Endothelial cell of umbilical vein (primary cell): ENCODE measurements at regions not wholly inside any gene's neighbourhood (a gene's known extent, or its start where the extent isn't known, plus 50 kb on each side); places are given as distances from the start of the nearest gene placed in this dataset.

Experiments used
- BruUV-seq: library from RNA; stranded (reverse); fragments of 400-500 nt; replicated peaks from 2 replicates; lab custom pipeline; 2021; lab: Mats Ljungman, UMichigan
- CTCF ChIA-PET: fragments of 300-600, 350-600 bp; sonication (Branson Sonifier 250); formaldehyde crosslinking; loops from one replicate; lab custom pipeline; 2021; ENCODE audit warnings: antibody characterized with exemption, inconsistent platforms; lab: Charles Lee
- POLR2A ChIA-PET: fragments of 300-600, 350-600 bp; sonication (Branson Sonifier 250); formaldehyde crosslinking; loops from one replicate; lab custom pipeline; 2021; ENCODE audit warnings: antibody characterized with exemption, inconsistent platforms; lab: Charles Lee
- DNase-seq: peaks from one replicate; pipeline ENCODE4 v3.0.0-alpha.2; 2011; ENCODE audit warnings: low read depth, low spot score
- FAIRE-seq: peaks from 2 replicates; lab custom pipeline; 2011; peaks lifted over from hg19 to GRCh38; lab: Jason Lieb, UNC
- H2AFZ ChIP-seq: 2 replicates; pipeline ENCODE4 v1.6.0; 2012; ENCODE audit warnings: low read depth, low read length, control low read depth, inconsistent platforms
- H3K27ac ChIP-seq: 2 replicates; pipeline ENCODE4 v1.5.1; 2011; ENCODE audit warnings: low read depth, mild to moderate bottlenecking, control low read depth, low read length, moderate library complexity; ENCODE audit not compliant: insufficient read depth
- H3K27me3 ChIP-seq, 2 experiments: 2 replicates each; pipeline versions ENCODE4 v1.6.0 to v1.6.1; 2011; ENCODE audit warnings: low read length in 2 of 2, mixed read lengths in 1 of 2; ENCODE audit not compliant: control insufficient read depth in 2 of 2, insufficient read depth in 2 of 2
- H3K36me3 ChIP-seq, 2 experiments: 2 replicates in 1 of 2; 3 replicates in 1 of 2; pipeline ENCODE4 v1.5.1; 2011; ENCODE audit warnings: low read length in 2 of 2, mild to moderate bottlenecking in 1 of 2, moderate library complexity in 1 of 2; ENCODE audit not compliant: control insufficient read depth in 2 of 2, insufficient read depth in 2 of 2; ENCODE audit errors: extremely low read depth in 1 of 2
- H3K4me1 ChIP-seq: 3 replicates; pipeline ENCODE4 v1.5.1; 2011; ENCODE audit warnings: mild to moderate bottlenecking, low read length; ENCODE audit not compliant: control insufficient read depth, insufficient read depth; ENCODE audit errors: extremely low read depth
- H3K4me2 ChIP-seq: 2 replicates; pipeline ENCODE4 v1.6.1; 2011; ENCODE audit warnings: low read length, control low read depth, mixed read lengths; ENCODE audit not compliant: insufficient read depth
- H3K4me3 ChIP-seq, 3 experiments: fragments of 200-600 bp in 1 of 3; sonication (generic), shearing (Covaris generic) in 1 of 3; replicated peaks in 1 of 3; 2 replicates each; pipeline ENCODE4 v1.5.1; 2011 to 2016; ENCODE audit warnings: control low read depth in 3 of 3, low read length in 3 of 3, mild to moderate bottlenecking in 2 of 3, inconsistent platforms in 1 of 3, low read depth in 1 of 3, moderate library complexity in 1 of 3; ENCODE audit not compliant: insufficient read depth in 1 of 3
- H3K79me2 ChIP-seq: 2 replicates; pipeline ENCODE4 v1.6.0; 2012; ENCODE audit warnings: low read length, inconsistent platforms; ENCODE audit not compliant: control insufficient read depth, insufficient read depth
- H3K9ac ChIP-seq: replicated peaks from 2 replicates; pipeline ENCODE3; 2011; ENCODE audit warnings: low read length, control low read depth; ENCODE audit not compliant: insufficient read depth; ENCODE audit errors: extremely low read depth
- H3K9me1 ChIP-seq: replicated peaks from 3 replicates; pipeline ENCODE4 v1.6.0; 2011; ENCODE audit warnings: mild to moderate bottlenecking, low read length; ENCODE audit not compliant: control insufficient read depth, insufficient read depth; ENCODE audit errors: extremely low read depth
- H3K9me3 ChIP-seq: replicated peaks from 2 replicates; pipeline ENCODE4 v1.5.1; 2012; ENCODE audit warnings: low read length, inconsistent platforms; ENCODE audit not compliant: control insufficient read depth, insufficient read depth
- H4K20me1 ChIP-seq: replicated peaks from 2 replicates; pipeline ENCODE3; 2011; ENCODE audit warnings: mild to moderate bottlenecking, low read length; ENCODE audit not compliant: control insufficient read depth, insufficient read depth; ENCODE audit errors: extremely low read depth
- EZH2 ChIP-seq: IDR thresholded peaks from 2 replicates; pipeline ENCODE4 v1.6.1; 2012; ENCODE audit warnings: borderline replicate concordance, low read depth, mild to moderate bottlenecking, moderate library complexity, low read length, inconsistent platforms; ENCODE audit not compliant: severe bottlenecking
- FOS ChIP-seq: IDR thresholded peaks from 2 replicates; pipeline ENCODE4 v1.6.1; 2011; ENCODE audit warnings: mild to moderate bottlenecking, low read length, moderate library complexity, borderline replicate concordance; ENCODE audit not compliant: insufficient read depth
- GATA2 ChIP-seq: IDR thresholded peaks from 2 replicates; pipeline ENCODE4 v1.7.0; 2011; ENCODE audit warnings: low read depth, mild to moderate bottlenecking, moderate library complexity, mixed read lengths, low read length; ENCODE audit not compliant: insufficient read length, insufficient read depth
- JUN ChIP-seq: IDR thresholded peaks from 2 replicates; pipeline ENCODE4 v1.6.1; 2011; ENCODE audit warnings: borderline replicate concordance, low read depth; ENCODE audit not compliant: insufficient read length, insufficient read depth
- MAX ChIP-seq: IDR thresholded peaks from 2 replicates; pipeline ENCODE4 v1.6.1; 2011; ENCODE audit not compliant: insufficient read depth, insufficient read length
- MYC ChIP-seq: IDR thresholded peaks from one replicate; pipeline ENCODE4 v1.6.1; 2011; ENCODE audit warnings: mild to moderate bottlenecking, low read depth, low read length
- POLR2A ChIP-seq: IDR thresholded peaks from 2 replicates; pipeline ENCODE4 v1.6.1; 2012; ENCODE audit warnings: low read depth, mild to moderate bottlenecking, control low read depth, low read length
- POLR2AphosphoS5 ChIP-seq: IDR thresholded peaks from 2 replicates; pipeline ENCODE4 v1.6.1; 2012; ENCODE audit warnings: low read depth, mild to moderate bottlenecking, control low read depth, low read length, moderate library complexity; ENCODE audit not compliant: insufficient read depth
- dilution Hi-C: fragments of 300-500 bp; cut with MboI; formaldehyde crosslinking; loops from one replicate; pipeline ENCODE4 v1.15.0; 2019; ENCODE audit warnings: low sequenced_read_pairs; ENCODE audit not compliant: extremely low pct_ligation_motif_present
- intact Hi-C: fragments of 100-400 bp; cut with micrococcal nuclease; formaldehyde crosslinking; loops from one replicate; pipeline ENCODE4 v1.10.0; 2022
- TF ChIP-seq, protein P1 (sequence below), 2 donors: IDR thresholded peaks; 1 replicate in 1 of 2; 2 replicates in 1 of 2; pipeline ENCODE4 v1.5.1; 2011; ENCODE audit warnings: low read length in 2 of 2, mild to moderate bottlenecking in 2 of 2, moderate library complexity in 2 of 2, control low read depth in 1 of 2, inconsistent platforms in 1 of 2, low read depth in 1 of 2; ENCODE audit not compliant: insufficient read depth in 1 of 2; ENCODE audit errors: extremely low read depth in 1 of 2

- H3K9me1 ChIP-seq = no peaks in the 10 kb centered on the region
- H3K36me3 ChIP-seq = no peaks in the 10 kb centered on the region
- H3K4me1 ChIP-seq = no peaks in the 10 kb centered on the region
- H3K9me3 ChIP-seq = no peaks in the 10 kb centered on the region
- DNase-seq = no peak
- FAIRE-seq = no peak
- POLR2A ChIA-PET = no interaction called here
- H3K79me2 ChIP-seq = no peaks in the 10 kb centered on the region
- no peaks in the 10 kb centered on the region for H3K27me3 ChIP-seq
- no peak overlapping the region for H3K4me3 ChIP-seq
- H3K27ac ChIP-seq = no peak overlapping the region
- BruUV-seq = no TSS peak
- dilution Hi-C loops (no loop called here), intact Hi-C loops (no loop called here)
- no peak for TF ChIP-seq MYC
- TF ChIP-seq JUN = no peak
- TF ChIP-seq GATA2 = no peak
- TF ChIP-seq, protein P1, sequence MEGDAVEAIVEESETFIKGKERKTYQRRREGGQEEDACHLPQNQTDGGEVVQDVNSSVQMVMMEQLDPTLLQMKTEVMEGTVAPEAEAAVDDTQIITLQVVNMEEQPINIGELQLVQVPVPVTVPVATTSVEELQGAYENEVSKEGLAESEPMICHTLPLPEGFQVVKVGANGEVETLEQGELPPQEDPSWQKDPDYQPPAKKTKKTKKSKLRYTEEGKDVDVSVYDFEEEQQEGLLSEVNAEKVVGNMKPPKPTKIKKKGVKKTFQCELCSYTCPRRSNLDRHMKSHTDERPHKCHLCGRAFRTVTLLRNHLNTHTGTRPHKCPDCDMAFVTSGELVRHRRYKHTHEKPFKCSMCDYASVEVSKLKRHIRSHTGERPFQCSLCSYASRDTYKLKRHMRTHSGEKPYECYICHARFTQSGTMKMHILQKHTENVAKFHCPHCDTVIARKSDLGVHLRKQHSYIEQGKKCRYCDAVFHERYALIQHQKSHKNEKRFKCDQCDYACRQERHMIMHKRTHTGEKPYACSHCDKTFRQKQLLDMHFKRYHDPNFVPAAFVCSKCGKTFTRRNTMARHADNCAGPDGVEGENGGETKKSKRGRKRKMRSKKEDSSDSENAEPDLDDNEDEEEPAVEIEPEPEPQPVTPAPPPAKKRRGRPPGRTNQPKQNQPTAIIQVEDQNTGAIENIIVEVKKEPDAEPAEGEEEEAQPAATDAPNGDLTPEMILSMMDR (IDR thresholded peaks at IDR 0.05; ENCODE audit: extremely low read depth in 1 of 2, insufficient read depth in 1 of 2, low read depth in 1 of 2, low read length in 2 of 2) = no peak
- no peak for TF ChIP-seq MAX
- TF ChIP-seq EZH2 = no peak
- TF ChIP-seq POLR2AphosphoS5 = no peak
- no peak for TF ChIP-seq POLR2A
- TF ChIP-seq FOS = no peak
- no peak overlapping the region for H3K4me2 ChIP-seq
- no peak overlapping the region for H2AFZ ChIP-seq
- no peak overlapping the region for H3K9ac ChIP-seq
- H4K20me1 ChIP-seq = peaks cover 2% of the 10 kb centered on the region
- CTCF ChIA-PET = no interaction called here
Measured at GRCh38 chr5:56412601-56413379, 179.7 kb upstream of the ANKRD55 start.
